Liver (tissue), 3 donors: ENCODE measurements at regions not wholly inside any gene's neighbourhood (a gene's known extent, or its start where the extent isn't known, plus 50 kb on each side); places are given as distances from the start of the nearest gene placed in this dataset.

Experiments used
- EGR1 ChIP-seq, 2 donors: IDR thresholded peaks; 2 replicates each; pipeline ENCODE4 v1.6.1; 2016 to 2018; ENCODE audit warnings: antibody characterized with exemption in 2 of 2, low read depth in 2 of 2
- FOXA1 ChIP-seq: IDR thresholded peaks from 2 replicates; pipeline ENCODE4 v1.6.1; 2016; ENCODE audit warnings: antibody characterized with exemption
- GABPA ChIP-seq, 2 donors: IDR thresholded peaks in 1 of 2; conservative IDR thresholded peaks in 1 of 2; 2 replicates each; pipeline ENCODE4 v1.6.1; 2016; ENCODE audit warnings: antibody characterized with exemption in 2 of 2, mild to moderate bottlenecking in 1 of 2, moderate library complexity in 1 of 2
- JUND ChIP-seq, 2 donors: IDR thresholded peaks; 2 replicates each; pipeline ENCODE4 v1.6.1; 2016; ENCODE audit warnings: antibody characterized with exemption in 2 of 2
- RAD21 ChIP-seq, 2 donors: IDR thresholded peaks; 2 replicates each; pipeline ENCODE4 v1.6.1; 2016; ENCODE audit warnings: antibody characterized with exemption in 2 of 2, mild to moderate bottlenecking in 2 of 2
- REST ChIP-seq: IDR thresholded peaks from 2 replicates; pipeline ENCODE4 v1.6.1; 2016; ENCODE audit warnings: antibody characterized with exemption, mild to moderate bottlenecking
- RXRA ChIP-seq, 2 donors: IDR thresholded peaks; 2 replicates each; pipeline ENCODE4 v1.6.1; 2017 to 2018; ENCODE audit warnings: antibody characterized with exemption in 2 of 2, mild to moderate bottlenecking in 1 of 2
- SP1 ChIP-seq: IDR thresholded peaks from 2 replicates; pipeline ENCODE4 v1.6.1; 2018; ENCODE audit warnings: antibody characterized with exemption, mild to moderate bottlenecking
- TAF1 ChIP-seq: conservative IDR thresholded peaks from 2 replicates; pipeline ENCODE4 v1.6.1; 2016; ENCODE audit warnings: antibody characterized with exemption, mild to moderate bottlenecking
- YY1 ChIP-seq: IDR thresholded peaks from 2 replicates; pipeline ENCODE4 v1.6.1; 2016; ENCODE audit warnings: antibody characterized with exemption, mild to moderate bottlenecking
- ZBTB33 ChIP-seq: IDR thresholded peaks from 2 replicates; pipeline ENCODE4 v1.6.1; 2016; ENCODE audit warnings: antibody characterized with exemption
- TF ChIP-seq, protein P1 (sequence below): fragments of 150-350 bp; IDR thresholded peaks from 2 replicates; pipeline ENCODE4 v1.5.1; 2017; ENCODE audit warnings: improper control_type of control experiment, low read depth, low read length; ENCODE audit not compliant: missing input control
- TF ChIP-seq, protein P2 (sequence below): IDR thresholded peaks from 2 replicates; pipeline ENCODE4 v1.6.1; 2016; ENCODE audit warnings: antibody characterized with exemption
- donor health status: healthy.
- donor health status: healthy.

- TF ChIP-seq, protein P1, sequence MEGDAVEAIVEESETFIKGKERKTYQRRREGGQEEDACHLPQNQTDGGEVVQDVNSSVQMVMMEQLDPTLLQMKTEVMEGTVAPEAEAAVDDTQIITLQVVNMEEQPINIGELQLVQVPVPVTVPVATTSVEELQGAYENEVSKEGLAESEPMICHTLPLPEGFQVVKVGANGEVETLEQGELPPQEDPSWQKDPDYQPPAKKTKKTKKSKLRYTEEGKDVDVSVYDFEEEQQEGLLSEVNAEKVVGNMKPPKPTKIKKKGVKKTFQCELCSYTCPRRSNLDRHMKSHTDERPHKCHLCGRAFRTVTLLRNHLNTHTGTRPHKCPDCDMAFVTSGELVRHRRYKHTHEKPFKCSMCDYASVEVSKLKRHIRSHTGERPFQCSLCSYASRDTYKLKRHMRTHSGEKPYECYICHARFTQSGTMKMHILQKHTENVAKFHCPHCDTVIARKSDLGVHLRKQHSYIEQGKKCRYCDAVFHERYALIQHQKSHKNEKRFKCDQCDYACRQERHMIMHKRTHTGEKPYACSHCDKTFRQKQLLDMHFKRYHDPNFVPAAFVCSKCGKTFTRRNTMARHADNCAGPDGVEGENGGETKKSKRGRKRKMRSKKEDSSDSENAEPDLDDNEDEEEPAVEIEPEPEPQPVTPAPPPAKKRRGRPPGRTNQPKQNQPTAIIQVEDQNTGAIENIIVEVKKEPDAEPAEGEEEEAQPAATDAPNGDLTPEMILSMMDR: no peak
- TF ChIP-seq JUND (IDR thresholded peaks at IDR 0.05) (no peak), ZBTB33 (no peak), TAF1 (no peak), YY1 (no peak), GABPA (IDR thresholded peaks at IDR 0.05 in 1 of 2, conservative IDR thresholded peaks at IDR 0.05 in 1 of 2) (no peak), RXRA (IDR thresholded peaks at IDR 0.05) (no peak), RAD21 (IDR thresholded peaks at IDR 0.05) (no peak), FOXA1 (no peak), SP1 (no peak), REST (no peak), EGR1 (IDR thresholded peaks at IDR 0.05; ENCODE audit: low read depth in 2 of 2) (no peak)
- TF ChIP-seq, protein P2, sequence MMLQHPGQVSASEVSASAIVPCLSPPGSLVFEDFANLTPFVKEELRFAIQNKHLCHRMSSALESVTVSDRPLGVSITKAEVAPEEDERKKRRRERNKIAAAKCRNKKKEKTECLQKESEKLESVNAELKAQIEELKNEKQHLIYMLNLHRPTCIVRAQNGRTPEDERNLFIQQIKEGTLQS: no peak
Observed at GRCh38 chr5:120778491-120779484, 314.7 kb downstream of the PRR16 start.
